Endometrium (tissue), 2 donors: ENCODE measurements at regions not wholly inside any gene's neighbourhood (a gene's known extent, or its start where the extent isn't known, plus 50 kb on each side); places are given as distances from the start of the nearest gene placed in this dataset.

Source experiments
- FAIRE-seq: peaks from 2 replicates; lab custom pipeline; 2012; peaks lifted over from hg19 to GRCh38; lab: Jason Lieb, UNC
- donor health status: control.
- donor health status: control.

GRCh38 chr14:98578204-98578603, 693.8 kb downstream of the BCL11B start:
- FAIRE-seq: no peak

- no peak for FAIRE-seq
Measured at GRCh38 chr14:98579140-98579539, 692.9 kb downstream of the BCL11B start.

GRCh38 chr14:98580131-98580678, 691.8 kb downstream of the BCL11B start:
- FAIRE-seq: no peak

- FAIRE-seq: no peak
Measured at GRCh38 chr14:98582276-98582675, 689.7 kb downstream of the BCL11B start.

GRCh38 chr14:98591161-98591560, 680.8 kb downstream of the BCL11B start:
- no peak for FAIRE-seq

- no peak for FAIRE-seq
Measured at GRCh38 chr14:98592611-98593170, 679.3 kb downstream of the BCL11B start.

- FAIRE-seq: no peak
Measured at GRCh38 chr14:98593361-98593761, 678.6 kb downstream of the BCL11B start.

GRCh38 chr14:98594156-98594555, 677.8 kb downstream of the BCL11B start:
- FAIRE-seq: no peak

GRCh38 chr14:98598576-98598975, 673.4 kb downstream of the BCL11B start:
- no peak for FAIRE-seq

- no peak for FAIRE-seq
Measured at GRCh38 chr14:98599082-98599481, 672.9 kb downstream of the BCL11B start.

- FAIRE-seq: no peak
Measured at GRCh38 chr14:98602983-98603382, 669.0 kb downstream of the BCL11B start.

- FAIRE-seq: no peak
Measured at GRCh38 chr14:98605043-98605442, 667.0 kb downstream of the BCL11B start.

GRCh38 chr14:98606041-98606640, 665.9 kb downstream of the BCL11B start:
- no peak for FAIRE-seq

- FAIRE-seq: no peak
Measured at GRCh38 chr14:98606816-98607215, 665.2 kb downstream of the BCL11B start.

- no peak for FAIRE-seq
Measured at GRCh38 chr14:98607341-98607910, 664.6 kb downstream of the BCL11B start.

- FAIRE-seq: no peak
Measured at GRCh38 chr14:98608071-98609060, 663.6 kb downstream of the BCL11B start.

- FAIRE-seq: no peak
Measured at GRCh38 chr14:98612434-98613200, 659.4 kb downstream of the BCL11B start.

- FAIRE-seq: no peak
Measured at GRCh38 chr14:98614741-98615140, 657.3 kb downstream of the BCL11B start.

- no peak for FAIRE-seq
Measured at GRCh38 chr14:98622208-98623051, 649.6 kb downstream of the BCL11B start.

GRCh38 chr14:98623788-98624415, 648.1 kb downstream of the BCL11B start:
- no peak for FAIRE-seq
